ENCODE measurements at regions not wholly inside any gene's neighbourhood (a gene's known extent, or its start where the extent isn't known, plus 50 kb on each side); places are given as distances from the start of the nearest gene placed in this dataset.

DNA sequence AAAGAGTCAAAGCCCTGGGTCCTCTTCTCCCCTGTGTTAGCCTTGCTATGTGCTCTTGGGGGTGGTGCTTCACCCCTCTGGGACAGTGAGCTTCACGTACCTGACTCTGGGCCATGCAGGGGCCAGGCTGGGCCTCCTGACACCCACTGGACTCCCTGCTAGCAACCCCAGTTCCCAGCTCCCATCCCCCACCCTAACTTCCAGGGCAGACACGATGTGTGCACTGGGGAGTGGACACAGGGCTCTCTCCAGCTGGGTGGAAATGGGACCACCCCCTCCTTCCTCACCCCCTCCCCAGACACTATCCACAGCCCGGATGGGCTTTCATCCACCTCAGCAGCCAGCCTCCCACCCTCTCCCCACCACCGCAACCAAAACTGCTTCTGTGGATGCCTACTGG is 113.0 kb upstream of the ZNF479 start:
- ATAC-seq (no peak), FAIRE-seq (no peak), DNase-seq (no peak)
- Histone ChIP-seq H3K9me3 (no peaks in the 10 kb centered on the region), H3K4me3 (no peak overlapping the region), H3K27me3 (no peaks in the 10 kb centered on the region), H3K4me1 (no peaks in the 10 kb centered on the region), H3K36me3 (no peaks in the 10 kb centered on the region), H3K27ac (no peak overlapping the region)
- TF ChIP-seq, protein P1, sequence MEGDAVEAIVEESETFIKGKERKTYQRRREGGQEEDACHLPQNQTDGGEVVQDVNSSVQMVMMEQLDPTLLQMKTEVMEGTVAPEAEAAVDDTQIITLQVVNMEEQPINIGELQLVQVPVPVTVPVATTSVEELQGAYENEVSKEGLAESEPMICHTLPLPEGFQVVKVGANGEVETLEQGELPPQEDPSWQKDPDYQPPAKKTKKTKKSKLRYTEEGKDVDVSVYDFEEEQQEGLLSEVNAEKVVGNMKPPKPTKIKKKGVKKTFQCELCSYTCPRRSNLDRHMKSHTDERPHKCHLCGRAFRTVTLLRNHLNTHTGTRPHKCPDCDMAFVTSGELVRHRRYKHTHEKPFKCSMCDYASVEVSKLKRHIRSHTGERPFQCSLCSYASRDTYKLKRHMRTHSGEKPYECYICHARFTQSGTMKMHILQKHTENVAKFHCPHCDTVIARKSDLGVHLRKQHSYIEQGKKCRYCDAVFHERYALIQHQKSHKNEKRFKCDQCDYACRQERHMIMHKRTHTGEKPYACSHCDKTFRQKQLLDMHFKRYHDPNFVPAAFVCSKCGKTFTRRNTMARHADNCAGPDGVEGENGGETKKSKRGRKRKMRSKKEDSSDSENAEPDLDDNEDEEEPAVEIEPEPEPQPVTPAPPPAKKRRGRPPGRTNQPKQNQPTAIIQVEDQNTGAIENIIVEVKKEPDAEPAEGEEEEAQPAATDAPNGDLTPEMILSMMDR (IDR thresholded peaks at IDR 0.05): no peak
- WGBS, 2 donors: 53 to 58% methylated on average over 4 of the region's 4 CpGs
- intact Hi-C loops (cut with DNase I): no loop called here

DNA sequence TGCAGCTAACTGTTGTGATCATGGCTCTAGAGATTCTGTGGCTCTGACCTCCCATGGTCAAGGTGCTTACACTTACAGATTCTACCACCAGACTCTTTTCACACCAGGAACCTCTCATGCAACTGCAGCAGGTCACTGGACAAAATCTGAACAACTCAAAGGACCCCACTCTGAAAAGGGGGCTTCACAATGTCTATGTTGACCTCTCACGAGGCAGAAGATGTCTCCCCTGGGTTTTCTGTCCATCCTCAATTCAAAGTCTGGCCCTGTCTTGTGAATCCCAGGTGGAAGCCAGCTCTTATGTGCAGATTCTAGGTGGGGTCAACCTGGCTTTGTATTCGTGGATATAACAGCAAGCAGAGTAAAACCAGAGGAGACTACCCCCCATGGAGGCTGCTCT is 118.6 kb upstream of the ZNF479 start:
- no peak for ATAC-seq
- Histone ChIP-seq H3K36me3 (no peaks in the 10 kb centered on the region), H3K9me3 (no peaks in the 10 kb centered on the region), H3K4me3 (no peak overlapping the region), H3K27me3 (no peaks in the 10 kb centered on the region), H3K27ac (no peak overlapping the region), H3K4me1 (no peaks in the 10 kb centered on the region)
- no peak for DNase-seq
- WGBS, 2 donors: 2 to 7% methylated on average over 2 of the region's 2 CpGs
- no peak for FAIRE-seq
- intact Hi-C loops (cut with DNase I): no loop called here
- TF ChIP-seq, protein P1 (IDR thresholded peaks at IDR 0.05): no peak

DNA sequence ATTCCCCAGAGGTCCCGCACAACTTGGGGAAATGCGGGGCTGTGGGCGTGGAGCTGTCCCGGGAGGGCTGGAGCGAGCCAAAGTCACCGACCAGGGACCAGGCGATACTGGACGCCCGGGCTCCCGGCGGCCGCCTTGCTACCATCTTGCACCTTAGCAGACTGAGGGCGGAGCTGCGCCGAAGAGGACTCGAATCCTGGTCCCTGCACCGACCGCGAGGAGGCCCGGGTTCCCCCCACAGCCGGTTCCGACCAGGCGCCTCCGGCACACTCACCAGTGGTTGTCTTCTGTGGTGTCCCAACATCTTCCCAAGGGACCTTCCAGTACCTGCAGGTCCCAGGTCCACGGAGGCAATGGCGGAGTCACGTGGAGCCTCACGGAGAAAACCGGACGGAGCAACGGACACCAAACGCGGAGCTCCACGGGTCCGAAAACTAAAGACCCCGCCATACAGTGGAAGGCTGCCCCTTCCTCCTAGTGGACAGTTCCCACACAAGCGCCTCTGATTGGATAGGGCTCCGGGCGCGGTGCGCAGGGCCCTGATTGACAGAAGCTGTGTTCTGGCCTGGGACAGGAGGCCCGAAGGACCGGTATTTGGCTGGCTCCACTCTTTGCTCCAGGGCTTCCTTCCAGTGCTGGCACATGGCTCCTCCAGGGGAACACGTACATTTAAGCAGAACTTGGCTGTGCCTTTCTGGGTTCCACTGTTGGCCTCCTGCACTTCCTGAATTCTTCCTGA is 124.6 kb upstream of the ZNF479 start:
- Histone ChIP-seq H3K4me1 (no peaks in the 10 kb centered on the region), H3K27ac (no peak overlapping the region), H3K4me3 (no peak overlapping the region), H3K36me3 (no peaks in the 10 kb centered on the region), H3K9me3 (no peaks in the 10 kb centered on the region), H3K27me3 (no peaks in the 10 kb centered on the region)
- intact Hi-C loops (cut with DNase I): no loop called here
- WGBS, 2 donors: 79 to 82% methylated on average over 41 to 44 of the region's 44 CpGs
- TF ChIP-seq, protein P1 (IDR thresholded peaks at IDR 0.05): no peak
- DNase-seq (peak in 1 of 6 donors; percentile 54), ATAC-seq (no peak), FAIRE-seq (no peak)

- FAIRE-seq (no peak), ATAC-seq (no peak), DNase-seq (no peak)
- no peak overlapping the region for H3K27ac ChIP-seq
- TF ChIP-seq, protein P1 (IDR thresholded peaks at IDR 0.05): no peak
- H3K9me3 ChIP-seq: no peaks in the 10 kb centered on the region
- H3K4me1 ChIP-seq: no peaks in the 10 kb centered on the region
- H3K27me3 ChIP-seq: no peaks in the 10 kb centered on the region
- intact Hi-C loops (cut with DNase I): no loop called here
- no peaks in the 10 kb centered on the region for H3K36me3 ChIP-seq
- H3K4me3 ChIP-seq: no peak overlapping the region
- 24 to 54% methylated on average over 1 of the region's 1 CpG for WGBS, 2 donors
Measured at GRCh38 chr7:57274535-57275283, 142.5 kb upstream of the ZNF479 start.

GRCh38 chr7:57300747-57301146 is 149.2 kb upstream of the ZNF716 start:
- no peaks in the 10 kb centered on the region for H3K36me3 ChIP-seq
- no peak overlapping the region for H3K4me3 ChIP-seq
- FAIRE-seq: no peak
- no peak for ATAC-seq
- intact Hi-C loops (cut with DNase I): no loop called here
- H3K27me3 ChIP-seq: no peaks in the 10 kb centered on the region
- H3K27ac ChIP-seq: no peak overlapping the region
- DNase-seq: no peak
- TF ChIP-seq, protein P1 (IDR thresholded peaks at IDR 0.05): no peak
- H3K9me3 ChIP-seq: no peaks in the 10 kb centered on the region
- WGBS, 2 donors: 32 to 56% methylated on average over 4 of the region's 4 CpGs
- no peaks in the 10 kb centered on the region for H3K4me1 ChIP-seq
